HG03135 (cell line): ENCODE measurements at regions not wholly inside any gene's neighbourhood (a gene's known extent, or its start where the extent isn't known, plus 50 kb on each side); places are given as distances from the start of the nearest gene placed in this dataset.

Experiments used
- ATAC-seq: cut with Tn5 transposase; IDR thresholded peaks from one replicate; pipeline ENCODE4 v1.9.1; 2021; ENCODE audit warnings: mild to moderate bottlenecking, moderate library complexity; ENCODE audit not compliant: unreplicated experiment

DNA sequence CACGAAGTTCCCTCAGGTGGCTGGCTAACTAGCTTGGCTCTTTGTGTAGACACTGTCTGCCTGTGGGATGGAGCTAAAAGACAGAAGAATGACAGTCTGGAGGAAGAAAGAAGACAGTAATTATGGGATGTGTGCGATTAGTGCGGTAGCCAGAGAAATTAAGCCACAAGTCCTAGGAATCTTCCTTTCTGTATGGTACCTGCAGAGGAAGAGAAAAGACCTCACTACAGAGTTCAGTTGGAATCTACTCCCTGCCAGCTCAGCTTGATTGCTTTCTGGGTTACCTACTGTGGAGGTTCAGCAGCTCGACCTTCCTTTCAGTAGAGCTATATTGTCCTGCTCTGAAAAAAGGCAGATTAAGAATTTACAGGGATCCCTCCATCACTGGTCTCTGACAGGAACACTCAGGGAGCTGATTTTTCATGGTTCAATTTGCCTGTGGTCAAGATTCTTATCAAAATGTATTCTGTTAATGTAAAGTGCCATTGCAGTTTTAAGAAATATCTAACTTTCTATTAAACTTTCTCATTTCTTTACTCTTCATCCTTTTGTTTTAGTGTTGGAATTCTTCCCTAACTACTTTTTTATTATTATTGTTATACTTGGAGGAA is 187.2 kb downstream of the CENPW start:
- no peak for ATAC-seq

DNA sequence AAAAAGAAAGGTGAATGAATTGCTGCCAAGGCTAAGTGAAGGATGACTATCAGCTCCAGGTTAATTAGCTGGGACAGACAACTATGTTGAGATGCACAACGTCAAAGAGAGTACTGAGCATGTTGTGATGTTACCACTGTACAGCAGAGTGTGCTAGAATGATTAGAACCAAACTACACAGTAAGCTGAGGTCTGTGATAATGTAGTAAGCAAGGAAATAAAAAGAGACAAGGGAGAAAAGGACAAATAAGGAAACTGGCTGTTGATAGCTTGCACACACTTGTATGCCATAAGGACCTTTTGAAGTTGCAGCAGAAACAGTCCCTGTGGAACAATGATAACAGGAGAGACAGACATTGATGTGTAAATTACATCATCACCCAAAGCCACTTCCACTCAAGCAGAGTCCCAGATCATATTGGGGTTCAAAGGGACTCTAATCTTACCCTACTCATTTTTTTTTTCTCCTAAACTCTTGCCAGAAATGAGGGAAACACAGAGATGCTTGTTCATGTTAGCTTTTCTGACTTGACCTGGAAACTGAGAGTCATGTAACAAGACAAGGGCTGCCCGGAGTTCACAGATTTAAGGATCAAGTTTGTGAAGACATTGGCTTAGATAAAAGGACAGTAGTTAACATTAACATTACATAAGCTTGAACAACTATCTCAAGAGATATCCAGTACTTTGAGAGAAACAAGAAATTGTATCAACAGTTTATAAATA is 189.9 kb downstream of the CENPW start:
- ATAC-seq: no peak

DNA sequence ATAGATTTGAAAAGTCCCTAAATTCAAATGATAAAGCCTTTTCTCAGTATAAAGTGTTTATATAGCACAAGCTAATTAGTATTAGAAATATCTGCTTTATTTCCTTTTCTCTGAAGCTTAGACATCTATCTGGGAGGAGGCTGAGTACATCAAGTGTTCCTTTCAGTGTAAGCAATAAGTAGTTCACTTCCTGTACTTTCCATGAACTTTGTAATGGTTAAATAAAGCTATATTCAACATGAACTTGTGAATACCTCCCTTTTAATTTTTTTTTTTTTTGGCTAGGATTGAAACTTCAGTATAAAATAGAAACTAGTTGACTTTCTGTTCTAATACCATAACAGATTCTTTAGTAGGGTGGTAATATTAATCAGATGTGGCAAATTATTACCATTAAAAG is 190.9 kb downstream of the CENPW start:
- no peak for ATAC-seq

DNA sequence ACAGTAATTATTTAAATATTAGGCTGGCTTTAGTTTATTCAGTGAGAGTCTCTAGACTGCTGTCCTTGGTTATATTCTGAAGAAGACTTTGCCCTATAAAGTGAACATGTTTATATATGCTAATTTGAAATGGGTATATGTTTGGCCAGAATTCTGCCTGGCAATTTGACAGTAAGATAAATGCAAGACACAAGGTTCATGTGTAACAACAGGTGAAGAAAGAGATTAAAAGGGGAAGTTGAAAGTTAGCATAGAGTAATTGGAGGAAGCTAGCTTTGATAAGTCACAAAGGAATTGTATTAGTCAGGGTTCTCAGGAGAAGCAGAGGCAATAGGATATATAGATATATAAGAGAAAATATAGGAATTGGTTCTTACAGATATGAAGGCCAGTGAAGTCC is 191.4 kb downstream of the CENPW start:
- peak; percentile 17 for ATAC-seq

DNA sequence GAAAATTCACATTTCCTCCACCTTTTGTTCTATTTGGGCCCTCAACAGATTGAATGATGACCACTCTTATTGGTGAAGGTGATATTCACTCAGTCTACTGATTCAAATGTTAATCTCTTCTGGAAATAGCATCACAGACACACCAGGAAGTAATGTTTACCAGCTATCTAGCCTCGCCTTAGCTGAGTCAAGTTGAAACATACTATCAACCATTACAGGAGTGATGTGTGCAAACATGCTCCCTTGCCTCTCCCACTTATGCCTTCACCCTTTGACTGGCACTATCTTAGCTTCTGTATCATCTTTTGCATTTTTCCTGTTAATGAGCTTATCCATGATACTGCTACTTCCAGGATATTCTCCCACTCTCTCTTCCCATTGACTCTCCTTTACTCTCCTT is 191.9 kb downstream of the CENPW start:
- ATAC-seq: peak; percentile 64

DNA sequence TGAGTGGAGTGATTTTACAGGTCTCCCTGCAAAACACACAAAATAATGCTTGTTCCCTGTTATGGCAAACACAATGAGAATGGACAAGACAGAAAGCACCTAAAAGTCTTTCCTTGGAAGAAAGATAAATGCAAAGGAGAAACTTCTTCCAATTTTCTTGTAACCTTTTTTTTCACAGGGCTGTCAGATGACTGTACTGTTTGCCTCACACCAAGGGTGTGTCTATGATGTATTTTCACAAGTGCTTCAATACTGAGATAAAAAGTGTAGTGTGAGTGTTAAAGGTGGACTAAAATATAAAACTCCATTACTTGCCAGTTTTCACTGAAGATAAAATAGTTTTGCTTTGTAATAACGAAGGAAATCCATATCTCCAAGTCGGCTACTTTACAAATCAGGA is 194.5 kb downstream of the CENPW start:
- no peak for ATAC-seq

DNA sequence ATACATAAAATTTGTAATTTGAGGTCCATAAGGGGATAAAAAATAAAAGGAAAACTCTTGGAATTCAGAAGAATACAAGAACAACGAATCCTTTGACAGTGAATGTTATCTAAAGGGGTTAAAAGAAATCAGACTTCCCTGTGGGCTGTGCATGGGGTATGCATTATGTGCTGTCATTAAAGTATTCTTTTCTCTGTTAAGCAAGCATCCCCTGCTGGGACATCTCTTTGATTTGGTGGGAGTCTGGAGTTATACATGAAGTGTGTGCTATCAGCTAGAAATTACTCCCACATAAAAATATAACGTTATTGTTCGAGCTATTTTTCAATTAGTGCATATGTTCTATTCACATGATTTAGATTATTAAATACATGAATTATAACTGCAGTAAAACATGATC is 195.2 kb downstream of the CENPW start:
- no peak for ATAC-seq

DNA sequence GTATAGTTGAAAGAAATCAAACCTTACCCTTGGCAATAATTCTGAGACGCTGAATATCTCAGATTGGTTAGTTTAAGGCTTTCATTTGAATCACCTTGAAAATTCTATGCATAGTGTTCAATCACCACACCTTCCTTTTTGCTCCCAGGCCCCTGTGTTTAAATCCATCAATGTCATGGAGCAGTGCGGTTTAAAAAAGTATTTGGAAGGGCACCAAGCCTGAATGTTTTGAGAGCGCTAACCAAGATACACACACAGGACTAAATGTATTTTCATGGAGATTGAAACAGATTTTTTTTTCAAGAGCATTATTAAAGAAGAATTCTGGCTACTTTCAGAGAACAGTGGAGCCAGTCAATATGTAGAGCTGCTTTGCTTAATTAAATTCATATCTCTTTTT is 195.7 kb downstream of the CENPW start:
- no peak for ATAC-seq

DNA sequence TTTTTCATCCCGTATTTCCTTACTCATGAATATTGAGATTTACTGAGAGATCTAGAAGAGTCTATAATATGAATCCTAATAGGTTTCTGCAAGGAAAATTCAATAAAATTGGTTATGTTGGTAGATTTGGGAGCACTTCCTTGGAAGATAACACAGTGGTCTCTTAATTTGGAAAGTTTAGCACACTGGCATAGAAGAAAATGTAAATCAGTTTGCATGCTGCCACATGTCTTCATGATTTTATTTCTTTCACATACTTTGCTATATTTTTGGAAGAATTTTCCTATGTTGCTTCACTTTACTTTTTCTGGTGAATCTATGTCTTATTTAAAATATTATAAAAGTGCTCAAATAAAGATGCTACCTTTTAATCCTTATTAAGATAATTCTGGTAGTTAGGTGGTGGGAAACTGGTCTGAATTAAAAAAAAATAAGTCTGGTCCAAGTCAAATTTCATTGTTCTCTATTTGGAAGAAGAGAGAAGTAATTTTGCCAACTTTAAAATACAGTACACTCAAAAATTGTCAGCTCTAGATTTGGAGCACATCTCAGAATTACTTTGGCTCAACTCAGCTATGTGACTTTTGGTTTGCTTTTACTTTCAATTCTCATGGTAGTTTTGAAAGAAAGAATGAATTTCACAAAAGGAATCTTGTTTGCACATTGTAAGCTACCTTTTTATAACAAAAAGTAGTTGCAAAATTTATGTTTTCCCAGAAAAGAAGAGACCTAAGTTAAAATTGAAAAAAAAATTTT is 197.3 kb downstream of the CENPW start:
- ATAC-seq: no peak

DNA sequence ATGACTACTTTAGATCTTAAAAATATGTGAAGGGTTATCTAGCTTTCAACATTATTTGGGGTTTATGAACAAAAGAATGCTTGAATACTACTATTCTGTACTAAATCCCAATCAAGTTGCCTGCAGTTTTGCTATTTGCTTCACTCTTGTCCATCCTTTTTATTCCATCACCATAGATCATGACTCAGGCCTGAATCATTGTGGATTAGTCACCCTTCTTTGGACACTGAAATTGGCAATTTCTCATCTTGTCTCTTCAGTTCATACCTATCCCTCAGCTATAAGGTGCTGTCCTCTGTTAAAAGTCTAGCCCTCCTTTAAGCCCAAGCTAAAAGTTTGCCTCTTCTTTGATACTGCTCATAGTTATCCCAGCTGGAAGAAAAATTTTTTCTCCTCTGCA is 199.1 kb downstream of the CENPW start:
- ATAC-seq: no peak

DNA sequence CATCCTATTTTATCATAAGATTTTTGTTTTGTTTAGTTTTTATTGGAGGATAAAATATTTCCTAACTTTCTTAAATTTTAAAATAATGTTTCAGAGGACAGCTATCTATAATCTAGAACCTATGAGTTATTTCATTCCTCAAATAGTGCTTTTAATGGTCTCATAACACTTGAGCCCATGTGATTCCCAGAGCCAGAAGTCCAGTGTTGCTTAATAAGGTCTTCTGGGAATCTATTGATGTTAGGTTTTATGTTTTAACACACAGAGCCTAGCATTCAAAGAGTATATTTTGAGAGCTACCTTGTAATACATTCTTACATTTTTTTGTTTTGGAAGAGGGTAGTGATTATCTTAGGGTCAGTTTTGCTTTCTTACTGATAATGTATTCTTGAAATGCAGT is 200.2 kb downstream of the CENPW start:
- ATAC-seq: no peak

DNA sequence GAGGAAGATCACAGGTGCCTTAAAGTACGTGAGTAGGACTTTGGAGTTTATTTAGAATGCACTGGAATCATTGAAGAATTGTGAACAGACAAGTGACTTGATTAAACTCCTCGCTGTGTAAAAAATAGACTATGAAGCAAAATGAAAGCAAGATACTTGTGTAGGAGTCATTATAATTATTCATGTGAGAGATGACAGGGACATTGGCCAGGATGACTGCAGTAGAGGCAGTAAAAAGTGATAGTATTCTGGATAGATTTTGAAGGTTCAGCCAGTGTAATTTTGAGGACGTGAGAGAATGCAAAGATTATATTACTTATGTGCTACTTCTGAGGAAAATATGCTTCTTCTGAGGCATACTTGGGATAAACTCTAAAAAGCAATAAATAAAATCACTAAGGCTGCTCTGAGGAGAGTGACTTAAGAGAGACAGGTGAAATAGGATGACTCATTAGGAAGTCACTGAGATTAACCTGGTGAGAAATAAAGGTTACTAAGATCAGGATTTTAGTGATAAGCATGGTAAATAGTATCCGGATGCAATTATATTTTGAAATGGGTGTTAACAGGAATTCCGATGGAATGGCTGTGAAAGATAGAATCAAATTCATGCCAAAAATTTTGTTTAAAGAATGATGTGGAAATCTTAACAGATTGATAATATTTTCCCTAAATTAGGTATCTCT is 202.0 kb downstream of the CENPW start:
- no peak for ATAC-seq

DNA sequence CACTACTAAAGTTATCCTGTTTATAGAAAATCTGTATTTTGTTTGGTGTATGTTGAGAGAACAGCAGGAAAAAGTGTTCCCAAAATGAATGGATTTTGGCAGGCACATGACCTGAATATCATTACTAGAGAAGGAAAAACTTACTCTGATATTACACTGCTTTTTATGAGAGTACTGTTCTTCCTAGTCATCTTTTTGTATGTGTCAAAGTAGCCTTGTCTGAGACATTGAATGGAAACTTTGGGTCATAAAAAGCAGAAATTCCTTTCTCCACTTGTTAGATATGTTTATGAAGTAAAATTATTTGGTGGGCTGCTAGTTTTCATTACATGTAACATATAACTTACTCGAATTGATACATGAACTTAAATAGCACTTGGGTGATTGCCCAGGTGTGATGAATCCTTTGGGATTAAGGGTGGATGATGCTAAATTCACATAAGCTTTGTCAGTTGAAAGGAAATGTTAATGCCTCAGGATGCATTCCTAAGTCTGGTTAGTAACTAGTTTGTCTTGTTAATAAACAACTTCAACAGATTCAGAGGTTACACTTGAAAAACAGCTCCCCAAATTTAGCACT is 206.7 kb downstream of the CENPW start:
- ATAC-seq: no peak

DNA sequence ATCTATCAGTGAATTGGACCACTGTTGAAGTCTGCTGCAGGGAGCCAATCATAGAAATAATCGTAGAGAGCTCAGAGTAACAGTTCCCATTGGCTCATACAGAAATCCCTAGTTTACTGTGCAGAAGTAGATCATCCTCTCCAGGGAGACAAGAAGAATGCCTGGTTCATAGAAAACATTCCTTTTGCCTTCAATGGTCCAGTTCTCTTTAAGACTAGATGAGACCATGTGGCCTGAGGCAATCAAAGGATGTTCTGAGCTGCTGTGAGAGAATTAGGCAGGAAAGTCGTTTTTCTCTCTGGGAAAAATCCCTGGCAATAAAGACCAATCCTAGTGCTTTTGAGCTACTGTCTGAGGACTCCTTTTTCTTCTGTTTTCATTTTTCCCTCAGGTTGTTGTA is 208.4 kb downstream of the CENPW start:
- ATAC-seq: no peak

DNA sequence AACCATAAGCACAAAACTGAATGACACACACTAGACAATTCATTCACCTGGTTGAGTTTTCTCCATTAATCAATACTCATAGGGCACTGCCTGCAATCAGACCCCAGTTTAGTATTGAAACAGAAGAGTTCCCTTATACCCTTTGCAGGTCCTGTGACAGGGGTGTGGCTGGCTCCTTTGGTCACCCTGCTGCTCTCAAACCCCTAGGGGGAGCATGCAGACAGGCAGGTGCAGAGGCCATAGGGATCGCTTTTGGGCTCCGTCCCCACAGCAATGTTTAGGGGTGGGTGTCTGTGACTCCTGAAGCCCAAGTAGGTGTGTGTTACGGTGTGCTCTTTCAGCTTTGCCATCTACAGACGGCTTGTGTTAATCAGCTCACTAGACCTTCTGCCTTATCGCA is 210.4 kb downstream of the CENPW start:
- no peak for ATAC-seq

DNA sequence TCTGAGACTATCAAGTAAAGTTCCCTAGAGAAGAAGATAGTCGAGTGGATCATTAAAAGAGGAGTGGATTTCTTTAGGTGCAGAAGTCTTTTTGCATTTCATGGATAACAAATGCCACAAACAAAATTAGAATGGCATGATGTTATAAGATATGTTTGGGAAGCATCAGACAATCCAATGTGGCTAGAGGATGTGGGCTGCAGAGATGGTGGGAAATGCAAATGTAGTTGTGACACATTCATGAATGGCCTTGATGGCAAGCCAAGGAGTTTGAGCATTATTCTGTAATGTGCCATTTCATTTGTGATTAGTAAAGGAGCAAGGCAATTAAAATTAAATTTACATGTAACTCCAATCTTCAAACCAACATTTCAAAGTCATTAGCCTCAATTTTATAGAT is 211.9 kb downstream of the CENPW start:
- ATAC-seq: no peak

DNA sequence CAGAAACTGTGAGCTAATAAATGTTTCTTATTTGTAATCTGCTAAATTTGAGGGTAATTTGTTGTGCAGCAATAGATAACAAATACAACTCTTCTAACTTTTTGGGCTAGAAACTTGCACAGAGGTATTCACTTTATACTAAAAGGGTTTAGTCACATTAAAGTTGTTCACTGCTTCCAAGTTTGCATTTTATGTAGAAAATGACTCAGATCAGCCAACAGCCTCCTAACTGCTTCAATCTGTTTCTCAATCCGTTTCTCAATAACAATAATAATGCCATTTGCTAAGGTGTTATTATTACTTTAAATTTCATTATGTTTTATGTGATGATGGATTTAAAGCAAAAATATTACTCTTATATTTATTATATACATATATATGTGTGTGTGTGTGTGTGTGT is 213.9 kb downstream of the CENPW start:
- ATAC-seq: no peak

DNA sequence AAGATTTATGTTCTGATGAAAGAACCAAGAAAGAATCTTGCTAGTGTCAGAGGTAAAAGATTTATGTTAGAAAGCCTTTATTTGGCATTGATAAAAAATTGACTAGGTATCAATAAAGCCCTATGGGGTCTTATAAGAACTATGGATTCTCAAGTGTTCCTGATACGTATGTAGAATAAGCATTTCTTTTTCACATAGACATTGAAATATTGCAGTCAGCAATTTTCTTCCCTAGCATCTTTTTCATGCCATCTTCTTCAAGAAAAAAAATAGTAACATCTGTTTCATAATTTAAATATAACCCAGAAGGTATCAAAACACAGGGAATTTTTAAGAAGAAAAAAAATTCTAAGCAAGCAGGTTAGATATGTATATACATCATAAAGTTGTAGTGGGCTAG is 230.6 kb downstream of the CENPW start:
- ATAC-seq: no peak

DNA sequence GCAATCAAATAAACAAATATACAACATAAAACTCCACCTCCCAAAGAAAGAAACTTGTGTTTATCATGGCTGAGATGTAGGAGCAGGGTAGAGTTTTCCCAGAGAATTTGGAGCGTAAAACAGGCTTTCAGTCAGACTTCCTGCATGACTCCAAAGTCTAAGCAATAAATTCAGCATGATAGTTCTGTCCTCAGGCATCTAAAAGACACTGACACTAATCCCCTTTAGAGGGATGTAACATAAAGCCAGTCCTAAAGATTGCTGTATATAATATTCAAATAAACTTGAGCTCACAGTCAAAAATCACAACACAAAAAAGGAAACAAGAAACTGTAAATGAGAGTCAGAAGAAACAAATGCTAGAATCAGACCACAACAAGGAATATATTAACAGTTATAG is 234.4 kb downstream of the CENPW start:
- ATAC-seq: no peak

DNA sequence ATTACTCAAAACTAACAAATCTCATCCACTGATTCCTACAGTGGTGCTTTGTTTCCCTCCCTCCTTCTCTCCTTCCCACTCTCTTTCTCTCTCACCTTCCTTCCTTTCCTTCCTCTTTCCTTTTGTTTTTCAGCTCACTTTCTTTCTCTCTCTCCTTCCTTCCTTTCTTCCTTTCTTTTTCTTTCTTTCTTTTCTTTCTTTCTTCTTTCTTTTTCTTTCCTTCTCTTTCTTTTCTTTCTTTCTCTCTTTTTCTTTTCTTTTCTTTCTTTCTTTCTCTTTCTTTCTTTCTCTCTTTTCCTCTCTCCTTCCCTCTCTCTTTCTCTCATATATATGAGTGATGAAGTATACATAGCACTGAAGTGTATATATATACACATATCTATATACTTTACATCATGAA is 241.4 kb downstream of the CENPW start:
- ATAC-seq: no peak

DNA sequence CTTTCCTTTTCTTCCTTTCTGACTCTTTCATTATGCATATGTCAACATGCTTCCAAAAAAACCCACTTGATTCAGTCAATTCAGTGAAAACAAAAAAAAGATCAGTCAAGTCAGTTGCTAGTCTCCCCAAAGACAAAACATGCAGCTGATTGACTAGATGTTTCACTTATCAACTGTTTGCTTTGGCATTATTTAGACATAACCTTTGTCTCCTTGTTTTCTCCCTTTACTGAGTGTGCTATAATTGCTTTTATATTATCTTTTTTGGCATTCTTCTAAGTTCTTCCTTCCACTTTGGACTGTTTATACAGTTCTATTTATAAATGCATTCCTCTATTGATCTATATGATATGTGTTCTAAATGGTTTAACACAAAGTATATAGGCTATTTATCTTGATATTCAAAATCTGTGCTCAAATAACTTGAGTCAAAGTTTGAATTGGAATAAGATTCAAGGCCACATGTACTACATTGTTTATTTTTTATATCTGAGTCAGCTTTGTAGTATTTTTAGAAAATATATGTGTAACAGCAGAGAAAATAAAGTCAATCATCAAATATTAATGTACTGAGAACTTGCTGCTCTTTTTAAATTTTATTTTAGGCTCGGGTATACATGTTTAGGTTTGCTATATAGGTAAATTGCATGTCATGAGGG is 260.5 kb downstream of the CENPW start:
- no peak for ATAC-seq
